Adrenal gland (tissue), 9 donors: ENCODE measurements at regions not wholly inside any gene's neighbourhood (a gene's known extent, or its start where the extent isn't known, plus 50 kb on each side); places are given as distances from the start of the nearest gene placed in this dataset.

Experiments
- DNase-seq, 7 donors: peaks; one replicate each; pipeline ENCODE4 v3.0.0-alpha.2; 2019 to 2020
- H3K27ac ChIP-seq, 5 donors: fragments of 200-600 bp; sonication (generic) in 4 of 5; 1 replicate in 3 of 5; 2 replicates in 2 of 5; pipeline versions ENCODE4 v1.5.1 to v1.8.0; 2016 to 2020; ENCODE audit warnings: mild to moderate bottlenecking in 1 of 5
- H3K27me3 ChIP-seq: fragments of 200-600 bp; 2 replicates; pipeline ENCODE4 v1.8.0; 2021
- H3K36me3 ChIP-seq, 2 donors: fragments of 200-600 bp; replicated peaks in 1 of 2; 1 replicate in 1 of 2; 2 replicates in 1 of 2; pipeline versions ENCODE4 v1.5.1 to v1.8.0; 2018 to 2022
- H3K4me1 ChIP-seq, 2 donors: fragments of 200-600 bp; replicated peaks in 1 of 2; 1 replicate in 1 of 2; 2 replicates in 1 of 2; pipeline versions ENCODE4 v1.5.1 to v1.8.0; 2018 to 2021
- H3K4me3 ChIP-seq, 4 donors: fragments of 200-600 bp; sonication (generic) in 3 of 4; one replicate each; pipeline ENCODE4 v1.5.1; 2016 to 2018
- H3K9me3 ChIP-seq, 3 donors: fragments of 200-600 bp; sonication (generic) in 1 of 3; replicated peaks in 1 of 3; 1 replicate in 2 of 3; 2 replicates in 1 of 3; pipeline versions ENCODE4 v1.5.1 to v1.8.0; 2016 to 2021
- CTCF ChIP-seq, 6 experiments: fragments of 450-650 bp in 4 of 6; fragments of 200-600 bp in 2 of 6; sonication (generic) in 1 of 6; IDR thresholded peaks; 1 replicate in 5 of 6; 2 replicates in 1 of 6; pipeline versions ENCODE4 v1.5.1 to v1.8.0; 2016 to 2021; ENCODE audit warnings: antibody characterized with exemption in 6 of 6, mild to moderate bottlenecking in 2 of 6, moderate library complexity in 1 of 6
- POLR2A ChIP-seq, 2 donors: fragments of 450-650 bp; IDR thresholded peaks; one replicate each; pipeline ENCODE4 v1.6.1; 2017; ENCODE audit warnings: antibody characterized with exemption in 2 of 2, mild to moderate bottlenecking in 2 of 2, moderate library complexity in 1 of 2
- WGBS, 4 donors: extraction: QIAGEN DNeasy Blood & Tissue Kit in 2 of 4; methylation state at CpG; one replicate each; pipeline versions ENCODE4 v1.1.5 to v1.1.7; 2013 to 2017; 5-methylcytosine and 5-hydroxymethylcytosine counted together
- intact Hi-C, 2 donors: fragments of 100-400 bp; cut with DNase I; formaldehyde crosslinking; loops; one replicate each; pipeline versions ENCODE4 v1.14.1 to v1.15.0; 2022 to 2023
- donor health status: healthy with polysubstance abuse.
- donor health status: Bipolar disorder and iron deficiency.
- donor health status: DM: yes; HTN: yes; CAD: no.
- donor health status: DM: no; HTN: no; CAD: no.
- donor health status: DM: no; HTN: no; CAD: no.

- Histone ChIP-seq H3K4me3 (no peak overlapping the region), H3K36me3 (no peaks in the 10 kb centered on the region), H3K4me1 (no peaks in the 10 kb centered on the region), H3K27ac (no peak overlapping the region), H3K27me3 (no peaks in the 10 kb centered on the region), H3K9me3 (no peaks in the 10 kb centered on the region)
- no peak for DNase-seq
- intact Hi-C loops, result no loop called here
- TF ChIP-seq CTCF (IDR thresholded peaks at IDR 0.05), result no peak
- no peak for TF ChIP-seq POLR2A (IDR thresholded peaks at IDR 0.05)
- 27 to 54% (median 48%) methylated on average over 2 of the region's 2 CpGs for WGBS, 4 donors
Observed at GRCh38 chr16:51312363-51313150, 161.5 kb upstream of the SALL1 start.

- intact Hi-C loops, result no loop called here
- no peaks in the 10 kb centered on the region for H3K9me3 ChIP-seq
- TF ChIP-seq POLR2A (IDR thresholded peaks at IDR 0.05) (no peak), CTCF (IDR thresholded peaks at IDR 0.05) (no peak)
- H3K4me3 ChIP-seq, result no peak overlapping the region
- H3K27ac ChIP-seq, result no peak overlapping the region
- no peak for DNase-seq
- H3K4me1 ChIP-seq, result no peaks in the 10 kb centered on the region
- no peaks in the 10 kb centered on the region for H3K27me3 ChIP-seq
- no peaks in the 10 kb centered on the region for H3K36me3 ChIP-seq
Observed at GRCh38 chr16:51310159-51310558, 159.1 kb upstream of the SALL1 start.

GRCh38 chr16:51306886-51307595 is 156.0 kb upstream of the SALL1 start:
- WGBS, 4 donors, result 64 to 76% (median 74%) methylated on average over 4 of the region's 4 CpGs
- H3K4me3 ChIP-seq, result no peak overlapping the region
- H3K4me1 ChIP-seq, result no peaks in the 10 kb centered on the region
- H3K36me3 ChIP-seq, result no peaks in the 10 kb centered on the region
- no peaks in the 10 kb centered on the region for H3K27me3 ChIP-seq
- H3K27ac ChIP-seq, result no peak overlapping the region
- no peaks in the 10 kb centered on the region for H3K9me3 ChIP-seq
- intact Hi-C loops, result no loop called here
- no peak for TF ChIP-seq POLR2A (IDR thresholded peaks at IDR 0.05)
- DNase-seq, result no peak

GRCh38 chr16:51306116-51306515 is 155.0 kb upstream of the SALL1 start:
- no peaks in the 10 kb centered on the region for H3K9me3 ChIP-seq
- TF ChIP-seq POLR2A (IDR thresholded peaks at IDR 0.05) (no peak), CTCF (IDR thresholded peaks at IDR 0.05) (no peak)
- no peak overlapping the region for H3K27ac ChIP-seq
- H3K27me3 ChIP-seq, result no peaks in the 10 kb centered on the region
- WGBS, 4 donors, result 40 to 43% (median 41%) methylated on average over 3 of the region's 3 CpGs
- intact Hi-C loops, result no loop called here
- no peaks in the 10 kb centered on the region for H3K4me1 ChIP-seq
- DNase-seq, result no peak
- no peaks in the 10 kb centered on the region for H3K36me3 ChIP-seq
- H3K4me3 ChIP-seq, result no peak overlapping the region
